AG04449 (cell line): ENCODE measurements at regions not wholly inside any gene's neighbourhood (a gene's known extent, or its start where the extent isn't known, plus 50 kb on each side); places are given as distances from the start of the nearest gene placed in this dataset.

Experiments
- CTCF ChIA-PET: fragments of 350-600 bp; formaldehyde crosslinking; extraction: SDS; loops from one replicate; lab custom pipeline; 2021; ENCODE audit warnings: antibody characterized with exemption; lab: Yijun Ruan, JAX
- POLR2A ChIA-PET: fragments of 400-600, 350-600 bp; formaldehyde crosslinking; extraction: SDS; loops from one replicate; lab custom pipeline; 2020; ENCODE audit warnings: antibody characterized with exemption, inconsistent platforms; lab: Yijun Ruan, JAX
- DNase-seq: peaks from one replicate; pipeline ENCODE4 v3.0.0-alpha.2; 2010; ENCODE audit warnings: low read depth, low spot score
- H3K4me3 ChIP-seq: 2 replicates; pipeline ENCODE4 v1.5.1; 2011; ENCODE audit warnings: low read depth, mild to moderate bottlenecking, control low read depth, low read length
- TF ChIP-seq, protein P1 (sequence below): IDR thresholded peaks from one replicate; pipeline ENCODE4 v1.5.1; 2011; ENCODE audit warnings: mild to moderate bottlenecking, moderate library complexity, low read length, control low read depth, inconsistent platforms; ENCODE audit not compliant: insufficient read depth; ENCODE audit errors: missing control alignments

- no peak for DNase-seq
- ChIA-PET POLR2A (no interaction called here), CTCF (no interaction called here)
- no peak overlapping the region for H3K4me3 ChIP-seq
- TF ChIP-seq, protein P1, sequence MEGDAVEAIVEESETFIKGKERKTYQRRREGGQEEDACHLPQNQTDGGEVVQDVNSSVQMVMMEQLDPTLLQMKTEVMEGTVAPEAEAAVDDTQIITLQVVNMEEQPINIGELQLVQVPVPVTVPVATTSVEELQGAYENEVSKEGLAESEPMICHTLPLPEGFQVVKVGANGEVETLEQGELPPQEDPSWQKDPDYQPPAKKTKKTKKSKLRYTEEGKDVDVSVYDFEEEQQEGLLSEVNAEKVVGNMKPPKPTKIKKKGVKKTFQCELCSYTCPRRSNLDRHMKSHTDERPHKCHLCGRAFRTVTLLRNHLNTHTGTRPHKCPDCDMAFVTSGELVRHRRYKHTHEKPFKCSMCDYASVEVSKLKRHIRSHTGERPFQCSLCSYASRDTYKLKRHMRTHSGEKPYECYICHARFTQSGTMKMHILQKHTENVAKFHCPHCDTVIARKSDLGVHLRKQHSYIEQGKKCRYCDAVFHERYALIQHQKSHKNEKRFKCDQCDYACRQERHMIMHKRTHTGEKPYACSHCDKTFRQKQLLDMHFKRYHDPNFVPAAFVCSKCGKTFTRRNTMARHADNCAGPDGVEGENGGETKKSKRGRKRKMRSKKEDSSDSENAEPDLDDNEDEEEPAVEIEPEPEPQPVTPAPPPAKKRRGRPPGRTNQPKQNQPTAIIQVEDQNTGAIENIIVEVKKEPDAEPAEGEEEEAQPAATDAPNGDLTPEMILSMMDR: no peak
These were observed 1564.8 kb downstream of the RPA4 start for GRCh38 chrX:98448524-98448923.

- CTCF ChIA-PET: no interaction called here
- DNase-seq: no peak
- POLR2A ChIA-PET: no interaction called here
These were observed 1568.7 kb downstream of the RPA4 start for GRCh38 chrX:98452456-98452855.

GRCh38 chrX:98459669-98460068, 1576.0 kb downstream of the RPA4 start:
- DNase-seq: no peak
- no peak overlapping the region for H3K4me3 ChIP-seq
- ChIA-PET CTCF (no interaction called here), POLR2A (no interaction called here)
- TF ChIP-seq, protein P1: no peak

More at GRCh38 chrX:98452456-98452855, 1568.7 kb downstream of the RPA4 start:
- TF ChIP-seq, protein P1: no peak
- no peak overlapping the region for H3K4me3 ChIP-seq

GRCh38 chrX:98480606-98481005, 1596.9 kb downstream of the RPA4 start:
- POLR2A ChIA-PET: no interaction called here
- no peak for DNase-seq
- TF ChIP-seq, protein P1: no peak
- no peak overlapping the region for H3K4me3 ChIP-seq
- CTCF ChIA-PET: no interaction called here

- TF ChIP-seq, protein P1: no peak
- H3K4me3 ChIP-seq: no peak overlapping the region
- no peak for DNase-seq
- ChIA-PET CTCF (no interaction called here), POLR2A (no interaction called here)
These were observed 1597.9 kb downstream of the RPA4 start for GRCh38 chrX:98481636-98482035.

GRCh38 chrX:98490670-98491069, 1607.0 kb downstream of the RPA4 start:
- TF ChIP-seq, protein P1: no peak
- POLR2A ChIA-PET: no interaction called here
- no peak overlapping the region for H3K4me3 ChIP-seq
- CTCF ChIA-PET: no interaction called here
- no peak for DNase-seq

DNA sequence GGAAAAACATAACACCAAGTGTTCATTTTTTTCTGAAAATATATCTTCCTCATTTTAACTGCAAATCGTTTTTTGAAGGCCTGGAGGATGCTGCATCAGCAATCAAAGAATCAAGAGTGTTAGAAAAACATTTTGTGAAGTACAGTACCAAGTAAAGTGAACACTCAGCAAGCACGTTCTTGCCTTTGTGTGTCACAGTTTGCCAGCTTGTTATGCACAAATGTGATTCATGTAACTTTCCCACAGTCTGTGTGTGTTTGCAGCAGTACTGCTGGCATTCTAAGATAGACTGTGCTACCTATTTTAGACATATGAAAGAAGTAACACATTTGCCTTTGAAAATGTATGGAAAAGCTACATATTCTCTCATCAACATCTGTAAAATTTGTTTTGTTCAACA, 1617.7 kb downstream of the RPA4 start:
- CTCF ChIA-PET: no interaction called here
- no peak overlapping the region for H3K4me3 ChIP-seq
- POLR2A ChIA-PET: no interaction called here
- no peak for DNase-seq
- TF ChIP-seq, protein P1: no peak
